GM18520 (cell line): ENCODE measurements at regions not wholly inside any gene's neighbourhood (a gene's known extent, or its start where the extent isn't known, plus 50 kb on each side); places are given as distances from the start of the nearest gene placed in this dataset.

Experiments used
- ATAC-seq: cut with Tn5 transposase; IDR thresholded peaks from one replicate; pipeline ENCODE4 v1.9.1; 2021; ENCODE audit not compliant: unreplicated experiment

DNA sequence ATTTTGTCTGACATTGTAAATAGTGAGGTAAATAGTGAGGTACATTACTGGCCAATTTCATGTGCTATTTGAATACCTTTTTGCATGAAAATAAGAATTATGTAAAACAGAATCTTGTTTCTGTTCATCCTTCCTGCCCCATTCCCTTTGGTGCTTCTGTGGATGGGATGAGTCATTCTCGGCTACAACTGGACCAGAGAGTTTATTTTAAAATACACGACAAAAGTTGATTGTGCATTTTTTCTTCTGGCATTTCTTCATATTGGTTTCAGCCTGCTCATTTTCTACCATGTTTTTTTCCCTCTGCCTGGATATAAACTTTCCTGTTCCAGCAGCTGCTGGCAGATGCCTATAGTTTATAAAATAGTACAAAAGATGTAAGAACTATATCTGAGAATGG lies 107.5 kb downstream of the CYSLTR2 start:
- ATAC-seq, result no peak

DNA sequence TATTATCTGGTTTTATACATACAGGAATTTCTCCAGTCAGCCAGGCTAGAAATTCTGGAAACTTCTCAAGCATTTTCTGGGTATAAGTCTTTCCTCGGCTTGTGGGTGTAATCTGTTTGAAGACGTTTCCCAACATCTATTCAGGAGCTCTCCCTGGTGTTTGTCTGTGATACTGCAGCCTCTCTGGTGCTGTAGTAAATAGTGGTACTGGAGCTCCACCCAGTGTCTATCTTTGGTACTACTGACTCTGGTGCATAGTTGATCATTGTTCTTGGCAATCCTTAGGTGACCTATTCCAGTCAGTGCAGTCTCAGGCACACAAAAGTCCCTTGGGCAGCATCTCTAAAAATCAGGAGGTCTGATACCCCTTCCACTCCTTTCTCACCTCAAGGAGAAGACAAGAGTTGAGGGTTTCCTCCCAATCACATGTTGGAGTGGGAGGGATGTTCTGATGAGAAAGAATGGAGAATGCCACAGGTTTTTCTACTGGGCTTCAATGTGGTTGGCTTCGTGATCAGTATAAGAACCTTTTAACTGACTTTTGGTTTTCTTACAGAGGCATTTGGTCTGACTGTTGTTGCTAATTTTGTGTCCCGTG lies 115.5 kb downstream of the CYSLTR2 start:
- peak; percentile 93 for ATAC-seq

DNA sequence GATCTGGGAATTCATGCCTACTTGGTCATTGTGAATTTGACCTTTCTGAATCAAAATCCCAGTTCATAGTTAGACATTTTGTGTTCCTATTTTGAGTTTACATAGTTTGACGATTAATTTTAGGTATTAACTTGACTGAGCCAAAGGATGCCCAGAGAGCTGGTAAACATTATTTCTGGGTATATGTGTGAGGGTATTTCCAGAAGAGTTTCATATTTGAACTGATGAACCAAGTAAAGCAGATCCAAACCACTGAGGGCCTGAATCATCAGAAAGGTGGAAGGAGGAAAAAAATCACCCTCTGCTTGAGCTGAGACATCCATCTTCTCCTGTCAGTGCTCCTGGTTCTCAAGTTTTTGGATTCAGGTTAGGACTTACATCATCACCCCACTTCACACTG lies 116.6 kb downstream of the CYSLTR2 start:
- ATAC-seq, result no peak

DNA sequence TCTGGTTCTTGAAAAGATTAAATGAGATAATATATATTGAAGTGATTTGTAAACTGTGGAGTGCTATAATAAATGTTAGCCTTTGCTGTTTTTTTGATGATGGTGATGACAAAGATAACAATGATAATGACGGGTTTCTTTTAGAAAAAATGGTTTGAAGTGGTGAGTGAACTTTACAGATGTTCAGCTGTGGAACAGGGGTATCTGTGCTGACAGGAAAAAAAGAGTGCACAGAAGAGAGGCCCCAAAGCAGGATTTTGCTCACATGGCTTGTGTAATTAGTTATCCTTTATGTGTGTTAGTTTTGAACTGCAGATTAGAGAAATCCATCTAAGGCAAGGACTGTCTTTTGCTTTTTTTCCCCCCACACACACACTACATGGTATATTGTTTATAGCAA lies 119.2 kb downstream of the CYSLTR2 start:
- ATAC-seq, result no peak

DNA sequence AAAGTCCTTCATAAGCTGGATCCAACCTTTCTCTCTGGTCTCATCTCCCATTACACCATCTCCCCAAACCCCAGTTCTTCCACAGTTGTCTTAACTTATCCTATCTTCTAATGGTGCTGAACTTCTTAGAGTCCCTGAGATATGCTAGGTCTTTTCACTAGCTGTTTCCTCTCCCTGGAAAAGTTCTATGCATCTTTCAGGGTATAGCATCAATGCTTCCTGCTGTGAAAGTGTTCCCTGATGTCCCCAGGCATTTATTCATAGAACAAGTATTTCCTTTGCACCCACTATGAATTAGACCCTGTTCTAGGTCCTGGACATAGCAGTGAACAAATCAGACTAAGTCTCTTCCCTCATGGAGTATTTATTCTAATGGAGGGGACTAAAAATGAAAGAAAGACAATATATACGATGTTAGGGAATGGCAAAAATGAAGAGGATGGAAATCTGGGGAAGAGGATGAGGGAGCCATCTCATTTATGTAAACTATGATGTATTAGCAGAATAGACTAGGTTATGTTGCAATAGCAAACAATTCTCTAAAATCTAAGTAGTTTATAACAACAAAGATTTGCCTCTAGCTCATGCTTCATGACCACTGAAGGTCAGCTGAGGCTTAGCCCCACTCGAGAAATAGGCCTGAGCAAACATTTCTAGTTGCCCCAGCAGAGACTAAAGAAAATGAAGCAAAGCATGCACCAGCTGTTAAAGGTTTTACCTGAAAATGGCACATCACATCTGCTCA lies 120.0 kb downstream of the CYSLTR2 start:
- no peak for ATAC-seq

DNA sequence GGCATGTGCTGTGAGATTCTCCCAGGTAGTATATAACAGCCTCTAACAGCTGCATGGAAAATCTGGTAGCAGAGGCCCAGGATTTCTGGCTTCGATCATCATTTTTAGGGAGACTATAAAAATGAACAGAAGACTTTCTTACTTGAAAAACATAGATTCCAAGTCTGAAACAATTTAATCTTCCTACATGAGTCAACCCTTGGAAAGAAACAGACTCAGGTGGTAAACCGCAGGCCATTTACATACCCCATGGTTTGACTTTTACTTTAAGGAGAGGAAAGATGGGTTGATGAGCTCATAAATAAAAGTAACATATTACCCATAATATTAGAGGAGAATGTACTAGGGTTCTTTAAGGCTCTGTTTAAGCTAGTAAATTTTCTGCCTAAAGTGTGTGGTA lies 121.6 kb downstream of the CYSLTR2 start:
- no peak for ATAC-seq

DNA sequence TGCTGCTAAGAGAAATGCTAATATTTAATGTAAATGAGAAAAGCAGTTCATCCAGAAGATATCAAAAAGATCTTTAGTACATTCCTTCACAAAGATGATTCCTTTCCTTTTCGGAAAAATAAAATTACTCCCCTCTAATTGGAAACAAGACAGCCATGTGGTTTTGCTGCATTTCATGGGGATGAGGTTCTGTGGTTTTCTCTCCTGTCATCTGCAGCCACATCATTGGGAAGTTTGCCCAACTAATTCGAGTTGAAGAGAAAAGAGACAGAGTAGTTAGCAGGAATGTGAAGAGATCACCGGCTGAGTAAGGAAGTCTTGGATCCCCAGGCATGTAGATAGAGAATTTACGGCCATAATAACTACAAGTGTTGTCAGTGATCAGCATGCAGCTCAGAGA lies 122.1 kb downstream of the CYSLTR2 start:
- ATAC-seq, result no peak

DNA sequence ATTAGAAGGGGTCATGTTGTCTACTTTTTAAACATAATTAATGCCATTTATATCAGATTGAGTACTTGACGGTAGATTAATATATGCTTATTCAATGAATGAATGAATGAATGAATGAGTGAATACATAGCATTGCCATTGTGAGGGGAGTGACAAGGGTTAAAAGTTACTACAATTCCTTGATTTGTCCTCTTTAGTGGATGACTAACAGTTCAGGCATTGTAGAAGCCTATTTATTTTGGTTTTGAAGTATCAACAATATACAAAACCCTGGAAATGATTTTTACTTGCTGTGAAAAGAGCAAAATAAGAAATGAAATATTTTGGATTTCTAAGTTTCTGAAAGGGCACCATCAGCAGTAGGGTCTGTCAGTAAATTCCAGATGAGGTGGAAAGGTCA lies 122.7 kb downstream of the CYSLTR2 start:
- ATAC-seq, result no peak

DNA sequence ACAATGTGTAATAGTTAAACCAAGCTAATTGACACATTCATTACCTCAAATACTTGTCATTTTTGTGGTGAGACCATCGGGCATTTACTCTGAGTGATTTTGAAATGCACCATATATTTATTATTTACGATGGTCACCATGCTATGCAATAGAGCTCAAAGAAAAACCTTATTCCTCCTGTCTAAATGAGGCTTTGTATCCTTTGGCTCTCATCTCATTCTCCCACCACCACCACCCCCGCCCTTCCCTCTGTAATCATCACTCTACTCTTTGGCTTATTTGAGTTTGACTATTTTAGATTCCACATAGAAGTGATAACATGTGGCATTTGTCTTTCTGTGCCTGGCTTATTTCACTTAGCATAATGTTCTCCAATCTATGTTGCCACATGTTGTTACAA lies 124.9 kb downstream of the CYSLTR2 start:
- no peak for ATAC-seq

DNA sequence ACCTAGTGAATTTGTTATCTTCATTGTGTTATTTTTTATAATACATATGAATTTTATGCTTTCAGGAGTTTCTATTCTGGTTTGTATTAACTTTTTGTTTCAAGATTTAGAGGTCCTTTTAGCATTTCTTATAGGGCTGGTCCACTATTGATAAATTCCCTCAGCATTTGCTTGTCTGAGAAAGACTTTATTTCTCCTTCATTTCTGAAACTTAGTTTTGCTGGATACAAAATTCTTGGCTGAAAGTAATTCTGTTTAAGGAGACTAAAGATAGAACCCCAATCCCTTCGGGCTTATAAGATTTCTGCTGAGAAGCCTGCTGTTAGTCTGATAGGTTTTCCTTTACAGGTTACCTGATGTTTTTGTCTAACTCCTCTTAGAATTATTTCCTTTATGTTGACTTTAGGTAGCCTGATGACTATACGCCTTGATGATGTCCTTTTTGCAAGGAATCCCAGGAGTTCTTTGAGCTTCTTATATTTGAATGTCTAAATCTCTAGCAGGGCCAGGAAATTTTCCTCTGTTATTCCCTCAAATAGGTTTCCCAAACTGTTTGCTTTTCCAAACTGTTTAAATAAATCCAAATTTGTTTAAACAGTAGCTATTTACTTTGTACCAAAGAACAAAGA lies 127.1 kb downstream of the CYSLTR2 start:
- no peak for ATAC-seq

DNA sequence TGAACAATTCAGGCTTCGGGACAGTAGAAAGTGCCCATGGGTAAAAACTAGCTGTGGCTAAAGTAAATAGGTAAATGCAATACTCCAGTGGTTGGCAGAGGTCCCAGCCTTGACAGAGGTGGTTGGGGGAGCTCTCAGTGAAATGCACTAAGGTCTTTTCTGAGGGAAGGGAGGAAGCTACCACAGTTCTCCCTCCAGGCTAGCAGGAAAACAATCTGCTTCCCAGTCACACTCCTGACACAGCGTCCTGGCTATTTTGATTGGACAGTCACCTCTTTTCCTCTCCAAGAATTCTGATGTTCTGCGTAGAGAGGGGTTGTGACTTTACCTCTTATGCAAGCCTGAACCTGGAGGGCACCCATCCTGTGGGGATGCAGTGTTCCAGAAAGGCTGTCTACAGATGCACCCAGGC lies 128.7 kb downstream of the CYSLTR2 start:
- no peak for ATAC-seq

DNA sequence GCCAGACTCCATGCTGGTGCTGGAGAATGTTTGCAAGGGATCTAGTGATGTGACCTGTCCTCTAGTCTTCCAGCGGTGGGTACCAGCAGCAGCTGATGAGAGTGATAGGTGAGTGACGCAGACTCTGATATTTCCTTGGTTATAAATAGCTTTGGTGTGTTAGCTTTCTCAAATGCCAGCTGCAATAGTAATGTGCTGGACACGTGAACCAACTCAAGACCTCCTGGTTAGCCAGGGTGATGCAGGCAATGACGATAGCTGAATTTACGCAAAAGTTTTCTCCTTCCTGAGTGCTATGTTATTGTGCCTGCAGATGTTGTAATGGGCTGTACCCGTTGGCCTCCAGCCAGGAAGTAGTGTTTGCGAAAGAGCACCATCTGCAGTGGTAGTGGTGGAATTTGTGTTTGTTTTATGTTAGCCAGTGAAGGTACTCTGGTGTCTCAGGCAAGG lies 129.5 kb downstream of the CYSLTR2 start:
- ATAC-seq, result no peak

DNA sequence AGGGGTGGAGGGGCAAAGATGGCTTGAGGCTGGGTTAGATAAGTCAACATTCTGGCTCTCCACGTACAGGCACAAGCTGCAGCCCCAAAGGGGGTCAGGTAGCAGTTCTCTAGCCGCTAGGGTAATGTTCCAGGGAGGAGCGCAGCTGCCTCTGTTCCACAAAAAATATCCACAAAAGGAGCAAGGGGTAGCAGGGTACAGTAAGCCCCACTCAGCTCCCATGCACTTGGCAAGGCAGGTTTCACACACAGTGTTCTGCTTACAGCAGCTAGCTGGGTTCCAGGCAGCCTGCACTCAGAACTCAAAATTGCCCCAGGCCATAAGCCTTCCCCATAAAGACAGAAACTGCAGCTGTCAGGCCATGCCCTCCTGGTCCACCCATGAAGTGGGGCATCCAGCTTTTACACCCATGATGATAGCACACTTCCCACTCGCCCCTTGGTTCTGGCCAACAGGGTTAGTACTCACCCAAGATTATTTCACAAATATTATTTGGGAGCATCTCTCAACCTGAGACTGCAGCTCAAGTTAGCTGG lies 130.0 kb downstream of the CYSLTR2 start:
- ATAC-seq, result no peak

DNA sequence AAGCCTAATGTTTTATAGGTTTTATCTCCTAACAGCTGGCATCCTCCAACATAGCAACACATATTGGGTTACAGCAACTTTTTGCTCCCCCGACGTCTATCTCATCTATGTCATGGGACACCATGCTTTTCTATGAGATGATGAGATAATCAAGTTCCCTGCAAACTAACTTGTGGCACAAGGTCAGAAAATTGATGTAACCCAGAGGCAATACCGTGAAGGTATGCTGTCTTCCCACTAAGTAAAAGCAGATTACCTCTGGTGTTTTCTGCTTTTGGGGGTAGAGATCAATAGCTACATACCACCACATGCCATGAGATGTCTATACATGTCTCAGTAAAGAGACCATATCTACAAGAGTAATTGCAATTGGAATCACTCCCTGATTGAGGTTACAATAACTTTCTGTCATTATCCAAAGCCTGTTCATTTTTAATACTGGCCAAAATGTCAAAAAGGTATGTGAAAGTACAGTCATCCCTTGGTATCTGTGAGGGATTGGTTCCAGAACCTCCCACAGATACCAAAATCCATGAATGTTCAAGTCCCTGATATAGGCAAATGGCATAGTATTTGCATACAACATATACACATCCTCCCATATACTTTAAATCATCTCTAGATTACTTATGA lies 131.3 kb downstream of the CYSLTR2 start:
- no peak for ATAC-seq

DNA sequence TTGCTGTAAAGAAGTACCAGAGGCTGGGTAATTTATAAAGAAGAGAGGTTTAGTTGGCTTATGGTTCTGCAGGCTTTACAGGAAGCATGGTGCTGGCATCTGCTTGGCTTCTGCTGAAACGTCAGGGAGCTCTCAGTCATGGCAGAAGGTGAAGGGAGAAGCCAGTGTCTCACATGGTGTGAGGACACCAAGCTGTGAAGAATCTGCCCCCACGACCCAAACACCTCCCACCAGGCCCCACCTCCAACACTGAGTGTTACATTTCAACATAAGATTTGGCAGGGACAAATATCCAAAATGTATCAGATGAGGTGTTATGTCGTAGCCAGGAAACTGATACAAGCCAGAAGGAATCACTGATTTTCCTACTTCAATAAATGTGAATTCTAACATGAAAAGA lies 136.5 kb downstream of the CYSLTR2 start:
- no peak for ATAC-seq

DNA sequence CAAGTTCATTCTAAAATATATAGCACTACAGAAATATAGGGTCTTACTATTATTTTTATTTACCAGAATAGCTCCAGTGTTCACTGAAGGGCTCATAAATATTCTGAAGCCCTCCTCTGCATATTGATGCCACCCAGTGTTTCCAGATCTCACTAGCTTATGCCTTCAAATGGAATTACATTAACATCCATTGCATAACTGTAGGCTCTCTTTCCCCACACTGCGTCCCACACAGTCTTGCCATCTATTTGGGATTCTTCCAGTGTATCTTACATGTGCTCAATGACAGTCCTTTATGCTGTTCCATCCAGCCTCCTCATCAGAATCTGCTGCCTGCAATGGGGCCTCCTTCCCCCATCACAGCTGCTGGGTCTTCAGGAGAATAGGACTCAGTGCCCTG lies 137.2 kb downstream of the CYSLTR2 start:
- no peak for ATAC-seq

DNA sequence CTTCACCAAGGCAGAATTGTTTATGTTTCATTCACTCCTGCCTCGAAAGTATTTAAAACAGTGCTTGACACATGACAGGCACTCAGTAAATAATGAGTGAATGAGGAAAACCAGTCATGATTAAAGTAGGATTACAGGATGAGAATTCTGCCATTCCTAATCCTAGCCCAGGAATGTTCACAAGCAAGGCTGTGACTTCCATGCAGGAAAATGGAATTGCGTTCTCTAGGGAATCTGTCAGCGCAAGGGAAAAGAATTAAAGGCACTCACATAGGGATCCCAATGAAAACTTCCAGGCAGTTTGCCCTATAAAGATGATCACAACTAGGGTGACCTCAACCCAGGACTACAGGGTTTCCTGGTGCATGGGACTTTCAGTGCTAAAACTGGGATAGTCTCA lies 143.4 kb downstream of the CYSLTR2 start:
- no peak for ATAC-seq

DNA sequence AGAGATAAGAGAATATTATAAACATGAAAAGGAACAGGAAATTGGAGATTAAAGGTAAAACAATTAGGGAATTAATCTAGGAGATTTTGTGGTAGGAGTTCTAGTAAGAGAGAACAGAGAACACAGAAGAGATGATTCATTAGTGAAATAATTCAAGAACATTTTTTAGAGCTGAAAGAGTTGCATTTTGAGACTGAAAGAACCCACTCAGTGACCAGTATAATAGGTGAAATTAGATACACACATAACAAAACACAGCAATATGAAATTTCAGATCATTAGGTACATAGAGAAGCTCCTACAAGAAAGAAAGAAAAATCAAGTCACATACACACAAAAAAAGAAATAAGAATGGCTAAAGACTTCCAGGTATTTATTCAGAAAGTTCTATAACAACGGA lies 144.0 kb downstream of the CYSLTR2 start:
- ATAC-seq, result no peak

DNA sequence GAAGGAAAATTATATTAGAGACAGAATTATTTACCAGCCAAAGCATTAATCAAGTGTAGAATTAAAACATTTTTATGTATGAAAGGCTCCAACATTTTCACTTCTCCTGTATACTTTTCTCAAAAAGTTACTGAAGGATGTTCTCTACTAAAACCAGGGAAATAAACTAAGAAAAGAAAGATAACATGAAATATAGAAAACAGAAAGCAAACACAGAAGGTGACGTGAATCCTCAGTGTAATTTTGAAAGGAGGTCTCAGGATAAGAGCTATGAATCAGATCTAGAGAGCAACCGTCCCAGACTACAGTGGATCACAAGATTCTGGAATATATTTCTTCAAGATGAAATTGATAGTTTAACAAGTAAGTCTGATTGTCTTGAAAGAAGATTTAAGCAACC lies 144.5 kb downstream of the CYSLTR2 start:
- ATAC-seq, result no peak

DNA sequence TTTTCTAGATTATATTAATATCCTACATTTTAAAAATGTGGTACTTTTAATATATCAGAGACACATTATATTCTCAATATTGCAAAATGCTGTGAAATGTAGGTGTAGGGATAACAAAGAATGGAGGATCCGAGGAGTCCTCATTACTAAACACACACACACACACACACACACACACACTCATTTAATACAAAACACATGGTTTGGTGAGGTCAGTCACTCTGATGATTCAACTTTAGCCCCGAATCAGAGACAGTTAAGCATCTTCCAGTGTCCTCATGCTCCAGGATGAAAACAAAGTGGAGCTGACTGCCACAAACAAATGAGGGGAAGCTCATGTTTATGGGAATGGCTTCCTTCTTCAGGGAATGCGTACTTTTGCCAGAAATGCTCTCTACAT lies 147.5 kb downstream of the CYSLTR2 start:
- no peak for ATAC-seq

DNA sequence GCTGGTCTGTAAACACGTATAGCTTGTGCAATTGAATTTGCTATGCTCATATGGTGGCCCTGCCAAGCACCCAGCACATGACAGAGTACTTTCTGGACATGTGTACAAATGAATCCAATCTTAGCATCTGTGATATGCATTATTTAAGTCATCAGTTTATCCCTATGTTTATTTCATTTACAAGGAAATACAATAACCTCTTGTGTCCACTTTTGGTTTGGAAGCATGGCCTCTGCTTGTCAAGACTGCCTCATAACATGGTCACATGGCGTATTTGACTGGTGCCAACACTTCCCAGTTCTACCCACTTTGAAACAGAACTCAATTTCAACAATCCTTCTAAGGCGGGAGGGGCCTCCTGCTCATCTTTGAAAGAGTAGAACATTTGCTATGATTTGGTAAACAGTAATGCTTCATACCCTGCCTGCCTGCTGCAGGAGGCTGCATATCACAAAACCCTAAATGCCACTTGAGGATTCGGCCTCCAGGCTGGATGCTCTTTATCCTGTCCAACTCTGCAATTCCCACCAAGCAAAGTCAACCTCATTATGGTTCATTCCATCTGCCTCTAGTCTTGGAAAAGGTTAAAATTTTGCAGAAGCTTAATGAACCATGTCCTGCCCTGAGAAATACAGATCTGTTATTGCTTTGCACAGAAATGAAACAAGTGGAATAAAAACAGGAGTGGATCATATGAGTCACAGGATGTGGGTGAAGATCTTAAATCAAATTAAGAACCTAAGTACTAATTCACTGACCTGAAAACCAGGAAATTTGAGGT lies 151.3 kb downstream of the CYSLTR2 start:
- no peak for ATAC-seq
